Bronchial epithelial cell (primary cell): ENCODE measurements at regions not wholly inside any gene's neighbourhood (a gene's known extent, or its start where the extent isn't known, plus 50 kb on each side); places are given as distances from the start of the nearest gene placed in this dataset.
A peak's percentile ranks its signal among the peaks of the same experiment; 100 is the strongest.
"Not testable (repeated sequence)": the region's sequence is repeated elsewhere in the genome, so short reads cannot be mapped to it uniquely, and the experiment has no call there.

ENCODE experiments used
- DNase-seq: peaks from one replicate; pipeline ENCODE4 v3.0.0-alpha.2; 2010; ENCODE audit warnings: low read depth
- FAIRE-seq: peaks from 2 replicates; lab custom pipeline; 2011; peaks lifted over from hg19 to GRCh38; lab: Jason Lieb, UNC
- H3K27me3 ChIP-seq: 2 replicates; pipeline ENCODE4 v1.5.1; 2011; ENCODE audit warnings: low read length; ENCODE audit not compliant: control insufficient read depth, insufficient read depth
- H3K36me3 ChIP-seq: 2 replicates; pipeline ENCODE4 v1.5.1; 2011; ENCODE audit warnings: low read length; ENCODE audit not compliant: control insufficient read depth, insufficient read depth
- H3K4me3 ChIP-seq: 2 replicates; pipeline ENCODE4 v1.5.1; 2011; ENCODE audit warnings: mild to moderate bottlenecking, low read depth, low read length, control low read depth
- TF ChIP-seq, protein P1 (sequence below): IDR thresholded peaks from 2 replicates; pipeline ENCODE4 v1.5.1; 2011; ENCODE audit warnings: mild to moderate bottlenecking, moderate library complexity, low read length, control low read depth, inconsistent platforms; ENCODE audit not compliant: insufficient read depth, severe bottlenecking

- FAIRE-seq, H3K27me3 ChIP-seq, H3K4me3 ChIP-seq, H3K36me3 ChIP-seq, DNase-seq: not testable (repeated sequence)
Observed at GRCh38 chrX:107296184-107296583, 89.8 kb downstream of the DNAAF6 start.

GRCh38 chrX:107298276-107298675 is 91.9 kb downstream of the DNAAF6 start:
- FAIRE-seq = no peak
- no peak for DNase-seq
- no peaks in the 10 kb centered on the region for H3K27me3 ChIP-seq
- H3K36me3 ChIP-seq = no peaks in the 10 kb centered on the region
- TF ChIP-seq, protein P1, sequence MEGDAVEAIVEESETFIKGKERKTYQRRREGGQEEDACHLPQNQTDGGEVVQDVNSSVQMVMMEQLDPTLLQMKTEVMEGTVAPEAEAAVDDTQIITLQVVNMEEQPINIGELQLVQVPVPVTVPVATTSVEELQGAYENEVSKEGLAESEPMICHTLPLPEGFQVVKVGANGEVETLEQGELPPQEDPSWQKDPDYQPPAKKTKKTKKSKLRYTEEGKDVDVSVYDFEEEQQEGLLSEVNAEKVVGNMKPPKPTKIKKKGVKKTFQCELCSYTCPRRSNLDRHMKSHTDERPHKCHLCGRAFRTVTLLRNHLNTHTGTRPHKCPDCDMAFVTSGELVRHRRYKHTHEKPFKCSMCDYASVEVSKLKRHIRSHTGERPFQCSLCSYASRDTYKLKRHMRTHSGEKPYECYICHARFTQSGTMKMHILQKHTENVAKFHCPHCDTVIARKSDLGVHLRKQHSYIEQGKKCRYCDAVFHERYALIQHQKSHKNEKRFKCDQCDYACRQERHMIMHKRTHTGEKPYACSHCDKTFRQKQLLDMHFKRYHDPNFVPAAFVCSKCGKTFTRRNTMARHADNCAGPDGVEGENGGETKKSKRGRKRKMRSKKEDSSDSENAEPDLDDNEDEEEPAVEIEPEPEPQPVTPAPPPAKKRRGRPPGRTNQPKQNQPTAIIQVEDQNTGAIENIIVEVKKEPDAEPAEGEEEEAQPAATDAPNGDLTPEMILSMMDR = no peak
- H3K4me3 ChIP-seq = no peak overlapping the region

DNA sequence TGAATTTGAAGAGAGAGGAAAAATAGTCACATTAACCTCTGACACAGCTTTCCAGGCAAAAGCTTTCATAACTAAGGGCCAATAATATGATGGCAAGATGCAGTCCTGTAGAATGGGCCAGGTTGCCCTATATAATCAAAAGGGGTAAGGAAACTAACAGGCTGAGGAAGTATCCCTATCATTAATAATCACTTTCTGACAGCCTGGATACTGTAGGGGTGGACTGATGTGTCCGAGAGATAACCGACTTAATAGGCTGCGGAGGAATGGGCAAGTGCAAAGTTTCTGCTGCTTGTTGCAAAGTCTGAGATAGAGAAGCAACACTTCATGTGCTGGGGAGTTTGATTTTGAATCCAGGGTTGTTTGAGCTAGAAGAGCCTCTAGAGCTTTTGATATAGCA is 94.8 kb downstream of the DNAAF6 start:
- FAIRE-seq (no peak), DNase-seq (no peak)
- H3K36me3 ChIP-seq = no peaks in the 10 kb centered on the region
- TF ChIP-seq, protein P1 = no peak
- no peaks in the 10 kb centered on the region for H3K27me3 ChIP-seq
- no peak overlapping the region for H3K4me3 ChIP-seq

GRCh38 chrX:107304141-107304540 is 97.7 kb downstream of the DNAAF6 start:
- Histone ChIP-seq H3K4me3 (no peak overlapping the region), H3K27me3 (no peaks in the 10 kb centered on the region), H3K36me3 (no peaks in the 10 kb centered on the region)
- no peak for DNase-seq
- no peak for FAIRE-seq
- TF ChIP-seq, protein P1 = no peak

DNA sequence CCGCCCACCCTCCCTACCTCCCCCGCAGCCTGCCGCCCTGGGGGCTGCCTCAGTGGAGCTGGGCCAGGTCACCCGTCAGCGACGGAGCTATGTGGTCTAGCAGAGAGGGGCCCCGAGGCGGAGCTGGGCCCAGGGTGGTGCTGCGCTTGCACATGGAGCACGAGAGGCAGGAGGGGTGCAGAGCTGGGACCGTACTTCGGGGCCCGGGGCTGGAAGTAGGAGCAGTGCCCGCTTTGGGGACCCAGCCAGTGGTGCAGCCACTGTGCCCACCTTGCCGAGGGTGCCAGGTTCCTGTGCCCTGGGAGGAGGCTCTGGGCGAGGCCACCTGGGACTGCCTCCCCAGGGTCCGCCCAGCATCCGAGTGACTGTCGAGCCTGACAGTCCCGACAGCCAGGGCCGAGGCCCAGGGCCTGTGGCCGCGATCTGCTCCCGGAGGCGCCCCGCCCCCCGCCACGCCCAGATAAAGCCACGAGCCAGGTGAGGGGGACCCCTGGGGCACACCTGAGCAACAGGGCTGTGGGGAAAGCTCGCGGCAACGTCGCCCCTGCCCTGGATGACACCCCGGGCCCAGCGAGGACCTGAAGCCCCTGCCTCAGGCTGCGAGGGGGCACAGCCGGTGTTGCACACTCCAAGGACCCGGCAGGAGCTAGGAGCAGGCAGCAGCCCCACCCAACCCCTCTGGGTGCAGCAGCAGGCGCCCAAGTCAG is 117.5 kb downstream of the DNAAF6 start:
- DNase-seq (no peak), FAIRE-seq (no peak)
- Histone ChIP-seq H3K27me3 (no peaks in the 10 kb centered on the region), H3K36me3 (no peaks in the 10 kb centered on the region), H3K4me3 (no peak overlapping the region)
- TF ChIP-seq, protein P1 = no peak

GRCh38 chrX:107324493-107325310 is 118.3 kb downstream of the DNAAF6 start:
- FAIRE-seq = no peak
- Histone ChIP-seq H3K27me3 (no peaks in the 10 kb centered on the region), H3K36me3 (no peaks in the 10 kb centered on the region), H3K4me3 (no peak overlapping the region)
- TF ChIP-seq, protein P1 = peak; percentile 48
- DNase-seq = peak; percentile 10
